Spleen (tissue), 11 donors: ENCODE measurements at regions not wholly inside any gene's neighbourhood (a gene's known extent, or its start where the extent isn't known, plus 50 kb on each side); places are given as distances from the start of the nearest gene placed in this dataset.

Source experiments
- DNase-seq: peaks from one replicate; pipeline ENCODE4 v3.0.0-alpha.2; 2020
- H3K27ac ChIP-seq, 8 donors: fragments of 200-600 bp; sonication (generic) in 7 of 8; 1 replicate in 4 of 8; 2 replicates in 4 of 8; pipeline versions ENCODE4 v1.5.0 to v1.8.0; 2016 to 2021; ENCODE audit warnings: inconsistent platforms in 4 of 8, mild to moderate bottlenecking in 4 of 8, moderate library complexity in 1 of 8
- H3K27me3 ChIP-seq, 7 donors: fragments of 200-600 bp; sonication (generic) in 6 of 7; replicated peaks in 1 of 7; 1 replicate in 4 of 7; 2 replicates in 3 of 7; pipeline versions ENCODE4 v1.5.0 to v1.8.0; 2016 to 2021; ENCODE audit warnings: inconsistent platforms in 3 of 7, mild to moderate bottlenecking in 1 of 7
- H3K36me3 ChIP-seq, 6 donors: fragments of 200-600 bp; sonication (generic) in 5 of 6; 1 replicate in 4 of 6; 2 replicates in 2 of 6; pipeline versions ENCODE4 v1.5.0 to v1.8.0; 2016 to 2021; ENCODE audit warnings: inconsistent platforms in 2 of 6
- H3K4me1 ChIP-seq, 6 donors: fragments of 200-600 bp; sonication (generic) in 5 of 6; 1 replicate in 3 of 6; 2 replicates in 3 of 6; pipeline versions ENCODE4 v1.5.0 to v1.8.0; 2016 to 2021; ENCODE audit warnings: inconsistent platforms in 3 of 6
- H3K4me3 ChIP-seq, 8 donors: fragments of 200-600 bp; sonication (generic) in 7 of 8; 1 replicate in 4 of 8; 2 replicates in 4 of 8; pipeline versions ENCODE4 v1.5.0 to v1.8.0; 2016 to 2021; ENCODE audit warnings: inconsistent platforms in 4 of 8, mild to moderate bottlenecking in 4 of 8, moderate library complexity in 2 of 8
- H3K9me3 ChIP-seq, 8 donors: fragments of 200-600 bp; sonication (generic) in 7 of 8; 1 replicate in 4 of 8; 2 replicates in 4 of 8; pipeline versions ENCODE4 v1.5.0 to v1.8.0; 2016 to 2021; ENCODE audit warnings: inconsistent platforms in 4 of 8
- POLR2A ChIP-seq, 3 donors: fragments of 450-650 bp; IDR thresholded peaks; one replicate each; pipeline ENCODE4 v1.5.1; 2017; ENCODE audit warnings: antibody characterized with exemption in 3 of 3, mild to moderate bottlenecking in 1 of 3
- POLR2AphosphoS5 ChIP-seq, 3 donors: sonication (generic); formaldehyde crosslinking; IDR thresholded peaks; one replicate each; pipeline ENCODE4 v1.5.1; 2017; ENCODE audit warnings: antibody characterized with exemption in 3 of 3
- WGBS, 5 donors: extraction: QIAGEN DNeasy Blood & Tissue Kit in 3 of 5; methylation state at CpG; one replicate each; pipeline versions ENCODE4 v1.1.5 to v1.1.7; 2013 to 2018; 5-methylcytosine and 5-hydroxymethylcytosine counted together
- intact Hi-C: fragments of 100-400 bp; cut with DNase I; formaldehyde crosslinking; loops from one replicate; pipeline ENCODE4 v1.15.0; 2023; ENCODE audit warnings: low total_unique reads
- TF ChIP-seq, protein P1 (sequence below), 11 experiments: fragments of 200-600 bp in 7 of 11; fragments of 450-650 bp in 4 of 11; sonication (generic) in 4 of 11; IDR thresholded peaks in 8 of 11; conservative IDR thresholded peaks in 3 of 11; 1 replicate in 7 of 11; 2 replicates in 4 of 11; pipeline versions ENCODE4 v1.4.0 to v1.8.0; 2016 to 2021; ENCODE audit warnings: antibody characterized with exemption in 11 of 11, inconsistent platforms in 4 of 11, mild to moderate bottlenecking in 1 of 11
- donor health status: healthy with polysubstance abuse.
- donor health status: DM: no; HTN: no; CAD: no; lungs with moderate emphysema.
- donor health status: DM: no; HTN: no; CAD: no.
- donor health status: Bipolar disorder and iron deficiency.
- donor health status: healthy.
- donor health status: DM: no; HTN: no; CAD: no.
- donor health status: DM: yes; HTN: yes; CAD: no.

DNA sequence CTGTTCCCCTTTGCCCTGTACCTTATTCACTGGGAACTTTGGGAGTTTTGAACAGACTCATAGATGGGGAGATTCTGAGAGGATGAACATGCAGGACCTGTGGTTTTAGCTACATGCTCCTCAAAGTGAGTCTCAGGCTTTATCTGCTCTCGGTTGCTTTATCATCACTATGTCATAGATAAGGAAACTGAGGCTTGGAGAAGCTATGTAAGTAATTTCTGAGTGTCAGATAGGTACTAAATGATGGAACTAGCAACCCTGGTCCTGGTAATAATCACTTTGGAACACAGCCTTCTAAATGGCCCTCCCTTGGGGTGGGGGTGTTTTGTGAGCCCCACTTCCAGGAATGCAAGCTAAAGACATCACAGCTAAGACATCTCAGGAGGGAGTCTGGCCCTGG lies 186.2 kb upstream of the MEX3C start:
- Histone ChIP-seq H3K9me3 (no peaks in the 10 kb centered on the region), H3K4me1 (no peaks in the 10 kb centered on the region), H3K4me3 (no peak overlapping the region), H3K27me3 (no peaks in the 10 kb centered on the region), H3K36me3 (no peaks in the 10 kb centered on the region), H3K27ac (no peak overlapping the region)
- no peak for DNase-seq
- intact Hi-C loops, result no loop called here
- 68 to 89% (median 79%) methylated on average over 1 of the region's 1 CpG for WGBS, 5 donors
- TF ChIP-seq POLR2A (IDR thresholded peaks at IDR 0.05) (no peak), POLR2AphosphoS5 (IDR thresholded peaks at IDR 0.05) (no peak)
- TF ChIP-seq, protein P1, sequence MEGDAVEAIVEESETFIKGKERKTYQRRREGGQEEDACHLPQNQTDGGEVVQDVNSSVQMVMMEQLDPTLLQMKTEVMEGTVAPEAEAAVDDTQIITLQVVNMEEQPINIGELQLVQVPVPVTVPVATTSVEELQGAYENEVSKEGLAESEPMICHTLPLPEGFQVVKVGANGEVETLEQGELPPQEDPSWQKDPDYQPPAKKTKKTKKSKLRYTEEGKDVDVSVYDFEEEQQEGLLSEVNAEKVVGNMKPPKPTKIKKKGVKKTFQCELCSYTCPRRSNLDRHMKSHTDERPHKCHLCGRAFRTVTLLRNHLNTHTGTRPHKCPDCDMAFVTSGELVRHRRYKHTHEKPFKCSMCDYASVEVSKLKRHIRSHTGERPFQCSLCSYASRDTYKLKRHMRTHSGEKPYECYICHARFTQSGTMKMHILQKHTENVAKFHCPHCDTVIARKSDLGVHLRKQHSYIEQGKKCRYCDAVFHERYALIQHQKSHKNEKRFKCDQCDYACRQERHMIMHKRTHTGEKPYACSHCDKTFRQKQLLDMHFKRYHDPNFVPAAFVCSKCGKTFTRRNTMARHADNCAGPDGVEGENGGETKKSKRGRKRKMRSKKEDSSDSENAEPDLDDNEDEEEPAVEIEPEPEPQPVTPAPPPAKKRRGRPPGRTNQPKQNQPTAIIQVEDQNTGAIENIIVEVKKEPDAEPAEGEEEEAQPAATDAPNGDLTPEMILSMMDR (IDR thresholded peaks at IDR 0.05 in 8 of 11, conservative IDR thresholded peaks at IDR 0.05 in 3 of 11), result no peak

DNA sequence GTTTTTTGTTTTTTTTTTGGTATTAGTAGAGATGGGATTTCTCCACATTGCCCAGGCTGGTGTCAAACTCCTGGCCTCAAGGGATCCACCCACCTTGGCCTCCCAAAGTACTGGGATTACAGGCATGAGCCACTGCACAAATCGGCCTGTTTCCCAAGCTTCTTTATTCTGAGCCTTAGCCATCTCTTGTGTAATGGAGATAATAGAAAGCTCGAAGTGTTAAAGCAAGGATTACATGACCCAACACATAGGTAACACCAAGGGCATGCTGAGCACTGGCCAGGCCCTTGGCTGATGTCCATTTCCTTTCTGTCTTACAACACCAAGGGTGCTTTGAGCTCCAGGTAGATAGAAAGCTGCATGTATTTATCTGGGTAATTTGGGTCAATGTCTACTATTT lies 187.8 kb upstream of the MEX3C start:
- no peak for TF ChIP-seq POLR2A (IDR thresholded peaks at IDR 0.05)
- no peak for TF ChIP-seq POLR2AphosphoS5 (IDR thresholded peaks at IDR 0.05)
- TF ChIP-seq, protein P1 (IDR thresholded peaks at IDR 0.05 in 8 of 11, conservative IDR thresholded peaks at IDR 0.05 in 3 of 11), result no peak
- Histone ChIP-seq H3K9me3 (no peaks in the 10 kb centered on the region), H3K27ac (no peak overlapping the region), H3K36me3 (no peaks in the 10 kb centered on the region), H3K27me3 (no peaks in the 10 kb centered on the region), H3K4me1 (no peaks in the 10 kb centered on the region), H3K4me3 (no peak overlapping the region)
- DNase-seq, result no peak
- intact Hi-C loops, result no loop called here
- 65 to 95% (median 83%) methylated on average over 2 of the region's 2 CpGs for WGBS, 5 donors

GRCh38 chr18:51390702-51391101 lies 193.2 kb upstream of the MEX3C start:
- Histone ChIP-seq H3K4me3 (no peak overlapping the region), H3K9me3 (no peaks in the 10 kb centered on the region), H3K27ac (no peak overlapping the region), H3K4me1 (no peaks in the 10 kb centered on the region), H3K36me3 (no peaks in the 10 kb centered on the region), H3K27me3 (no peaks in the 10 kb centered on the region)
- no peak for DNase-seq
- no peak for TF ChIP-seq POLR2A (IDR thresholded peaks at IDR 0.05)
- TF ChIP-seq POLR2AphosphoS5 (IDR thresholded peaks at IDR 0.05), result no peak
- TF ChIP-seq, protein P1 (IDR thresholded peaks at IDR 0.05 in 8 of 11, conservative IDR thresholded peaks at IDR 0.05 in 3 of 11), result no peak
- intact Hi-C loops, result no loop called here
- WGBS, 5 donors, result 49 to 73% (median 66%) methylated on average over 3 of the region's 3 CpGs

DNA sequence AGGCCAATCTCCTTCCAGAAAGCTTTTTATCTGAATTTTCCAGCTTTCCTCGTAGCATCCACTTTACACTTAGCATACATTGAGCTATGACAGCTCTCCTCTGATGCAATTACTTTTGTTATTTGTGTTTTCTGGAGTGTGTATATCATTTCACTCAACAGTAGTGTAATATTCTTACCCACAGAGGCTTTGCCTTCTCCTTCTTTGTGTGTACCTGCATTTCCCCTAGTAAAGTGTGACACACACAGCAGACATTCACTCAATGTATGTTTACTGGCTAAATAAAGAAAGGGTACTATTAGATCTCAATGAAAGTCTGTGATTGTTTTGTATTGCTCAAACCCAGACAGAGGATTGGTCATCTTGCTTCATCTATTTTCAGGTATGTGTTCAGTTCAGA lies 193.7 kb upstream of the MEX3C start:
- no peaks in the 10 kb centered on the region for H3K36me3 ChIP-seq
- H3K9me3 ChIP-seq, result no peaks in the 10 kb centered on the region
- H3K27me3 ChIP-seq, result no peaks in the 10 kb centered on the region
- H3K4me3 ChIP-seq, result no peak overlapping the region
- no peak for DNase-seq
- H3K27ac ChIP-seq, result no peak overlapping the region
- H3K4me1 ChIP-seq, result no peaks in the 10 kb centered on the region
- intact Hi-C loops, result no loop called here
- WGBS, 5 donors, result 48 to 75% (median 64%) methylated on average over 1 of the region's 1 CpG
- TF ChIP-seq POLR2AphosphoS5 (IDR thresholded peaks at IDR 0.05), result no peak
- no peak for TF ChIP-seq POLR2A (IDR thresholded peaks at IDR 0.05)
- TF ChIP-seq, protein P1 (IDR thresholded peaks at IDR 0.05 in 8 of 11, conservative IDR thresholded peaks at IDR 0.05 in 3 of 11), result no peak
